Endothelial cell of umbilical vein (primary cell): ENCODE measurements at regions not wholly inside any gene's neighbourhood (a gene's known extent, or its start where the extent isn't known, plus 50 kb on each side); places are given as distances from the start of the nearest gene placed in this dataset.

ENCODE experiments used
- BruUV-seq: library from RNA; stranded (reverse); fragments of 400-500 nt; replicated peaks from 2 replicates; lab custom pipeline; 2021; lab: Mats Ljungman, UMichigan
- CTCF ChIA-PET: fragments of 300-600, 350-600 bp; sonication (Branson Sonifier 250); formaldehyde crosslinking; loops from one replicate; lab custom pipeline; 2021; ENCODE audit warnings: antibody characterized with exemption, inconsistent platforms; lab: Charles Lee
- POLR2A ChIA-PET: fragments of 300-600, 350-600 bp; sonication (Branson Sonifier 250); formaldehyde crosslinking; loops from one replicate; lab custom pipeline; 2021; ENCODE audit warnings: antibody characterized with exemption, inconsistent platforms; lab: Charles Lee
- DNase-seq: peaks from one replicate; pipeline ENCODE4 v3.0.0-alpha.2; 2011; ENCODE audit warnings: low read depth, low spot score
- FAIRE-seq: peaks from 2 replicates; lab custom pipeline; 2011; peaks lifted over from hg19 to GRCh38; lab: Jason Lieb, UNC
- H2AFZ ChIP-seq: 2 replicates; pipeline ENCODE4 v1.6.0; 2012; ENCODE audit warnings: low read depth, low read length, control low read depth, inconsistent platforms
- H3K27ac ChIP-seq: 2 replicates; pipeline ENCODE4 v1.5.1; 2011; ENCODE audit warnings: low read depth, mild to moderate bottlenecking, control low read depth, low read length, moderate library complexity; ENCODE audit not compliant: insufficient read depth
- H3K27me3 ChIP-seq, 2 experiments: 2 replicates each; pipeline versions ENCODE4 v1.6.0 to v1.6.1; 2011; ENCODE audit warnings: low read length in 2 of 2, mixed read lengths in 1 of 2; ENCODE audit not compliant: control insufficient read depth in 2 of 2, insufficient read depth in 2 of 2
- H3K36me3 ChIP-seq, 2 experiments: 2 replicates in 1 of 2; 3 replicates in 1 of 2; pipeline ENCODE4 v1.5.1; 2011; ENCODE audit warnings: low read length in 2 of 2, mild to moderate bottlenecking in 1 of 2, moderate library complexity in 1 of 2; ENCODE audit not compliant: control insufficient read depth in 2 of 2, insufficient read depth in 2 of 2; ENCODE audit errors: extremely low read depth in 1 of 2
- H3K4me1 ChIP-seq: 3 replicates; pipeline ENCODE4 v1.5.1; 2011; ENCODE audit warnings: mild to moderate bottlenecking, low read length; ENCODE audit not compliant: control insufficient read depth, insufficient read depth; ENCODE audit errors: extremely low read depth
- H3K4me2 ChIP-seq: 2 replicates; pipeline ENCODE4 v1.6.1; 2011; ENCODE audit warnings: low read length, control low read depth, mixed read lengths; ENCODE audit not compliant: insufficient read depth
- H3K4me3 ChIP-seq, 3 experiments: fragments of 200-600 bp in 1 of 3; sonication (generic), shearing (Covaris generic) in 1 of 3; replicated peaks in 1 of 3; 2 replicates each; pipeline ENCODE4 v1.5.1; 2011 to 2016; ENCODE audit warnings: control low read depth in 3 of 3, low read length in 3 of 3, mild to moderate bottlenecking in 2 of 3, inconsistent platforms in 1 of 3, low read depth in 1 of 3, moderate library complexity in 1 of 3; ENCODE audit not compliant: insufficient read depth in 1 of 3
- H3K79me2 ChIP-seq: 2 replicates; pipeline ENCODE4 v1.6.0; 2012; ENCODE audit warnings: low read length, inconsistent platforms; ENCODE audit not compliant: control insufficient read depth, insufficient read depth
- H3K9ac ChIP-seq: replicated peaks from 2 replicates; pipeline ENCODE3; 2011; ENCODE audit warnings: low read length, control low read depth; ENCODE audit not compliant: insufficient read depth; ENCODE audit errors: extremely low read depth
- H3K9me1 ChIP-seq: replicated peaks from 3 replicates; pipeline ENCODE4 v1.6.0; 2011; ENCODE audit warnings: mild to moderate bottlenecking, low read length; ENCODE audit not compliant: control insufficient read depth, insufficient read depth; ENCODE audit errors: extremely low read depth
- H3K9me3 ChIP-seq: replicated peaks from 2 replicates; pipeline ENCODE4 v1.5.1; 2012; ENCODE audit warnings: low read length, inconsistent platforms; ENCODE audit not compliant: control insufficient read depth, insufficient read depth
- H4K20me1 ChIP-seq: replicated peaks from 2 replicates; pipeline ENCODE3; 2011; ENCODE audit warnings: mild to moderate bottlenecking, low read length; ENCODE audit not compliant: control insufficient read depth, insufficient read depth; ENCODE audit errors: extremely low read depth
- CTCF ChIP-seq, 2 donors: IDR thresholded peaks; 1 replicate in 1 of 2; 2 replicates in 1 of 2; pipeline ENCODE4 v1.5.1; 2011; ENCODE audit warnings: low read length in 2 of 2, mild to moderate bottlenecking in 2 of 2, moderate library complexity in 2 of 2, control low read depth in 1 of 2, inconsistent platforms in 1 of 2, low read depth in 1 of 2; ENCODE audit not compliant: insufficient read depth in 1 of 2; ENCODE audit errors: extremely low read depth in 1 of 2
- EZH2 ChIP-seq: IDR thresholded peaks from 2 replicates; pipeline ENCODE4 v1.6.1; 2012; ENCODE audit warnings: borderline replicate concordance, low read depth, mild to moderate bottlenecking, moderate library complexity, low read length, inconsistent platforms; ENCODE audit not compliant: severe bottlenecking
- FOS ChIP-seq: IDR thresholded peaks from 2 replicates; pipeline ENCODE4 v1.6.1; 2011; ENCODE audit warnings: mild to moderate bottlenecking, low read length, moderate library complexity, borderline replicate concordance; ENCODE audit not compliant: insufficient read depth
- GATA2 ChIP-seq: IDR thresholded peaks from 2 replicates; pipeline ENCODE4 v1.7.0; 2011; ENCODE audit warnings: low read depth, mild to moderate bottlenecking, moderate library complexity, mixed read lengths, low read length; ENCODE audit not compliant: insufficient read length, insufficient read depth
- JUN ChIP-seq: IDR thresholded peaks from 2 replicates; pipeline ENCODE4 v1.6.1; 2011; ENCODE audit warnings: borderline replicate concordance, low read depth; ENCODE audit not compliant: insufficient read length, insufficient read depth
- MAX ChIP-seq: IDR thresholded peaks from 2 replicates; pipeline ENCODE4 v1.6.1; 2011; ENCODE audit not compliant: insufficient read depth, insufficient read length
- MYC ChIP-seq: IDR thresholded peaks from one replicate; pipeline ENCODE4 v1.6.1; 2011; ENCODE audit warnings: mild to moderate bottlenecking, low read depth, low read length
- POLR2A ChIP-seq: IDR thresholded peaks from 2 replicates; pipeline ENCODE4 v1.6.1; 2012; ENCODE audit warnings: low read depth, mild to moderate bottlenecking, control low read depth, low read length
- POLR2AphosphoS5 ChIP-seq: IDR thresholded peaks from 2 replicates; pipeline ENCODE4 v1.6.1; 2012; ENCODE audit warnings: low read depth, mild to moderate bottlenecking, control low read depth, low read length, moderate library complexity; ENCODE audit not compliant: insufficient read depth
- dilution Hi-C: fragments of 300-500 bp; cut with MboI; formaldehyde crosslinking; loops from one replicate; pipeline ENCODE4 v1.15.0; 2019; ENCODE audit warnings: low sequenced_read_pairs; ENCODE audit not compliant: extremely low pct_ligation_motif_present
- intact Hi-C: fragments of 100-400 bp; cut with micrococcal nuclease; formaldehyde crosslinking; loops from one replicate; pipeline ENCODE4 v1.10.0; 2022

- POLR2A ChIA-PET: no interaction called here
- H3K9me1 ChIP-seq: no peaks in the 10 kb centered on the region
- no TSS peak for BruUV-seq
- dilution Hi-C loops: no loop called here
- no peaks in the 10 kb centered on the region for H3K4me1 ChIP-seq
- peaks cover 3% of the 10 kb centered on the region for H3K9me3 ChIP-seq
- no peak overlapping the region for H3K4me2 ChIP-seq
- FAIRE-seq: no peak
- CTCF ChIA-PET: no interaction called here
- H3K79me2 ChIP-seq: no peaks in the 10 kb centered on the region
- H3K27ac ChIP-seq: no peak overlapping the region
- H4K20me1 ChIP-seq: no peaks in the 10 kb centered on the region
- H3K27me3 ChIP-seq: no peaks in the 10 kb centered on the region
- intact Hi-C loops: no loop called here
- no peak for DNase-seq
- H3K4me3 ChIP-seq: no peak overlapping the region
- H3K9ac ChIP-seq: no peak overlapping the region
- no peak overlapping the region for H2AFZ ChIP-seq
- no peaks in the 10 kb centered on the region for H3K36me3 ChIP-seq
- no peak for TF ChIP-seq POLR2A
- no peak for TF ChIP-seq JUN
- TF ChIP-seq GATA2: no peak
- TF ChIP-seq POLR2AphosphoS5: no peak
- no peak for TF ChIP-seq MYC
- no peak for TF ChIP-seq MAX
- no peak for TF ChIP-seq EZH2
- TF ChIP-seq CTCF (IDR thresholded peaks at IDR 0.05; ENCODE audit: extremely low read depth in 1 of 2, insufficient read depth in 1 of 2, low read depth in 1 of 2, low read length in 2 of 2): no peak
- TF ChIP-seq FOS: no peak
These were observed 89.9 kb upstream of the EPHA3 start for GRCh38 chr3:89017531-89017930.
